Ovary (tissue), 3 donors: ENCODE measurements at regions not wholly inside any gene's neighbourhood (a gene's known extent, or its start where the extent isn't known, plus 50 kb on each side); places are given as distances from the start of the nearest gene placed in this dataset.

Experiments
- CTCF ChIP-seq, 3 donors: fragments of 450-650 bp in 2 of 3; fragments of 200-600 bp in 1 of 3; IDR thresholded peaks; one replicate each; pipeline versions ENCODE4 v1.5.1 to v1.8.0; 2016 to 2022; ENCODE audit warnings: antibody characterized with exemption in 3 of 3, mild to moderate bottlenecking in 1 of 3
- EP300 ChIP-seq: sonication (generic); formaldehyde crosslinking; IDR thresholded peaks from one replicate; pipeline ENCODE4 v1.6.1; 2017; ENCODE audit warnings: antibody characterized with exemption
- donor health status: DM: no; HTN: no; CAD: no.

- TF ChIP-seq CTCF (IDR thresholded peaks at IDR 0.05) (no peak), EP300 (no peak)
These were observed 325.6 kb downstream of the OMA1 start for GRCh38 chr1:58220836-58221472.
